ENCODE measurements at regions not wholly inside any gene's neighbourhood (a gene's known extent, or its start where the extent isn't known, plus 50 kb on each side); places are given as distances from the start of the nearest gene placed in this dataset.

- no peak for DNase-seq
These were observed 105.1 kb upstream of the RPL38 start for GRCh38 chr17:74098136-74099024.

DNA sequence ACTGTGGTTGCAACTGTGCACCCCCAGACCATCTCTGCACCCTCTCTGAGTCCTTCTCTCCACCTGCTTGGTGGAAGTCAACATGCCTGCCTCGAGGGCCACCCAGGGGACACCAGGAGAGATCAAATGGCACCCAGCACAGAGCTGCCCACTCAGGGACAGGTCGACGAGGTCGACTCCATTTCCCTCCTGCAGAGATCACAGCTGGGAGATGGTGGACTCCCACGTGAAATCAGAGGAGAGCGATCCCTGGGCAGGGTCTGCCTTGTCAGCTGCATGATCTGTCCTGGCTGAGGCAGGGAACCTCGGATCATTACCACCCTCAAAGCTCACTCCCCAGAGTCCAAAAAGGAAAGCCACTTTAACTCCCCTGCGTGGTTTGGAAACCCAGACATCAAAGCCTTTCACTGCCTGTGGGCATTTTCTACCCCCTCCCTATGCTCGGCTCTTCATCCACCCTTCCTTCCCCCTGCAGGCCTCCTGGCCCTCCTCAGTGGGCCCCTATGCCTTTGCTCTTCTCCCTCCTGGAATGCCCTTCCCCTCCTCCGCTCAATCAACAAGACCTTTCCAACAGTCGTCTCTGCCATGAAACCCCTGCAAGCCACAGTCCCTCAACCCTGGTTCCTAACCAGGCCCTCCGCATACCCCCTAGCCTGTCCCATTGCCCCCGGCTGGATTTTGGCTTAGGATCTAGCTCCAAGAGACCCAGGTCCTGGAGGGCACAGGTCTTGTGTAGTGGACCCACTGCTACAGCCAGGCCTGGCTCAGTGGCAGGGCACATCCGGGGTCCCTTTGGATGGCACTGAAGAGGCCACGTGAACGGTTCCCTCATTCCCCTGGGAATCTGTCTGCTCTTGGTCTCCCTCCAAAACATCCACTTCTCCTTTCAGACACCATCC lies 103.8 kb upstream of the RPL38 start:
- no peak for DNase-seq

DNA sequence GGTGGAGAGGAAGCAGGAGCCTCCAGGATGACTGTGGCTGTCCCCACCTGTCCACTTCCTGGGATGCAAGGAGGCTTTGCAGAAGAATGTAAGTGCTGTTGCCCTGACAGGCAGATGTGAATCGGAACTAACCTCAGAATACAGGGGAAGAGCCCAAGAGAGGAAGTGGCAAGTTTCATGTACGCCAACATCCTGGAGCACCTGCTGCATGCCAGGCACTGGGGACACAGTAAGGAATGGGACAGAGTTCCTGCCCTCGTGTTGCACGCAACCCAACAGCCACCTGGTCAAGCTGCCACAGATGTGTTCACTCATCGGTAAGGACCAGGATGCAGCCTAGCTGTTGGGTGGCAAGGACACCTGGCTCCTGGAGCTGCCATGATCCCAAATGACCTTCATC lies 98.6 kb upstream of the RPL38 start:
- no peak for DNase-seq

- DNase-seq = no peak
These were observed 96.4 kb upstream of the RPL38 start for GRCh38 chr17:74107107-74107506.

DNA sequence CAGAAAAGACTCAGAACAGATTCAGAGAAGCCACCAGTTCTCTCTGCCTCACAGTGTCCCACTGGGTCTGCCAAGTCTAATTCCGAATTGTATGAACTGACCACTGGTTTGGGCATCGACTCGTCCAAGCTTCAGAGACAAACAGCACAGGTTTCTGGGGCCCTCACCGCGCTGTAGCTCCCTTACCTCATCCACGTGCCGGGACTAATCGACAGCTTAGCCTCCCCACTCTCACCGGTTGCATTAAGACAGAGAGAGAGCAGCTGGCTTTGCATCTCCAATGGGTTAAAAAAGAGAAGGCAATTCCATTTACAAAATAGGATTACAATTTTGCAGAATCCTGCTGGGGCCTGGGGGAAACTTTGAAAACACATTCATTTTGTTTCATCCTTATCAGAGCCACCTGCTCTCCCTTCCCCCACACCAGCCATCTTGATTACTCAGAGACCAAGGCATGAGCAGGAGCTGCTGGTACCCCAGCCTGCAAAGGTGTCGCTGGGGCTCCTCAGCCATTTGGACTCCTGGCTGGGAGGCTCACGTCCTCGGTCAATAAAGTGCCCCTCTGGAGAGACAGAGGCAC lies 95.3 kb upstream of the RPL38 start:
- no peak for DNase-seq

DNA sequence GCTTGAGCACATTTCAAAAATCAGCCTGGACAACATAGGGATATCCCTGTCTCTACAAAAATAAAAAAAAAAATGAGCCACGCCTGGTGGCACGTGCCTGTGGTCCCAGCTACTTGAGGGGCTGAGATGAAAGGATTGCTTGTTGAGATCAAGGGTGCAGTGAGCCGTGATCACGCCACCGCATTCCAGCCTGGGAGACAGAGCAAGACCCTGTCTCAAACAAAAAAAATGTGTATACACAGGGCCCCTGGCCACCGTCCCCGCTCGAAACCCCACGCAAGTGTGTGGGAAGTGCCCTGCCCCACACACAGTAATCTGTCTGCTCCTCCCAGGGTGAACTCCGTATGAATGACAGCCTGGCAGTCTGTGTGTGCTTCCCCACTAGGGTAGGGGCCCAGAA lies 93.0 kb upstream of the RPL38 start:
- no peak for DNase-seq

DNA sequence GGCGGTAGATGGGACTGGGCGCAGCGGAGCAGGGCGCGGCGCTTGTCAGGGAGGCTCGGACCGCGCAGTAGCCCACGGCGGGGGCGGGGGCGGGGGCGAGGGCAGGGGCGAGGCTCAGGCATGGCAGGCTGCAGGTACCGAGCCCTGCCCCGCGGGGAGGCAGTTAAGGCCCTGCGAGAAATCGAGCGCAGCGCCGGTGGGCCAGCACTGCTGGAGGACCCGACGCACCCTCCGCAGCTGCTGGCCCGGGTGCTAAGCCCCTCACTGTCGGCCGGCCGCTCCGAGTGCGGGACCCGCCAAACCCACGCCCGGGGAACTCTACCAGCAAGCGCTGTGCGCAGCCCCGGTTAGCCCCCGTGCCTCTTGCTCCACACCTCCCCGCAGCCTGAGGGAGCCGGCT lies 90.2 kb upstream of the RPL38 start:
- no peak for DNase-seq

GRCh38 chr17:74113952-74114351 lies 89.5 kb upstream of the RPL38 start:
- DNase-seq = no peak

DNA sequence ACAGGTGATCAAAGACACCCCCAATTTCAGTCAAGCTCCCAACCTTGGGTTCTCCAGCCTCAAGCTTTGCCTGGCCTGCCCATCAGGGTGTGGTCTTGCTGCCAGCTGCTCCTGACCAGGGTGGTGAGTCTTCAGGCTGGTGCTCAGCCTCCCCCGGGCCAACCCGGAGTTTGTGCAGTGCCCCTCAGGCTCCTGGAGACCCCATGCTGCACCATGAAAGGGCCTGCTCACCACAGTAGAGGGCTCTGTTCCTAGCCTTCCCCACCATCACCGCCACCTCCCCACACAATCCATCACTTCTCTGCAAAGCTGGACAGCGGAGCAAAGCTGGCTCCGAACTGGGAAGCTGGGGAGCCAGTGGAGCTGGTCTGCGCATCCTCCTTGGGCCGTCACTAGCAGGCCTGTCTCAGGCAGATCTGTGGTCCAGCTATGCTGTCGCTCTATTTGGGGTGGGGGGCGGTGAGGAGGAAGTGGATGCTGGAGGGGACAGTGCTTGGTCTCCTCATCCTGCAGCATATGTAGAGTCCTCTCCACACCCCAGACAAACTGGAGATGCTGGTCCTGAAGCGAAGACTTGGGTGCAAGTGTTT lies 88.5 kb upstream of the RPL38 start:
- no peak for DNase-seq

DNA sequence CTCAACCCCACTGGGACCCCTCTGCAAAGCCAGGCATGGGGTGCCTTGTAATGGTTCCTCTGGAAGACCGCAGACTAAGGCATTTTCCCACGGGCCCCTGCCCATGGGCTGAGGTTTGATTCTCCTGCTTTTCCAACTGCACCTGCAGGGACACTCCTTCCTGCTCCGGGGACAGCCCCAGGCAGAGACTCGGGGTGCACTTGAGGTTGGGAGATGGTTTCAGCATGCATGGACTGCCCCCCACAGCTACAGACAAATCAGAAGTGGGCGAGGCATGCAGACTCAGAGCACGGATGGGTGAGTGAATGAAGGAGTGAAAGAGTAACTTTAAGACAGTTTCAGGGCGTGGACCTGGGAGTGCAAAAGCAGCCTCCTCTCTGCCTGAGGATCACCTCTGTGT lies 87.9 kb upstream of the RPL38 start:
- DNase-seq = no peak

GRCh38 chr17:74116087-74116717 lies 87.3 kb upstream of the RPL38 start:
- no peak for DNase-seq

DNA sequence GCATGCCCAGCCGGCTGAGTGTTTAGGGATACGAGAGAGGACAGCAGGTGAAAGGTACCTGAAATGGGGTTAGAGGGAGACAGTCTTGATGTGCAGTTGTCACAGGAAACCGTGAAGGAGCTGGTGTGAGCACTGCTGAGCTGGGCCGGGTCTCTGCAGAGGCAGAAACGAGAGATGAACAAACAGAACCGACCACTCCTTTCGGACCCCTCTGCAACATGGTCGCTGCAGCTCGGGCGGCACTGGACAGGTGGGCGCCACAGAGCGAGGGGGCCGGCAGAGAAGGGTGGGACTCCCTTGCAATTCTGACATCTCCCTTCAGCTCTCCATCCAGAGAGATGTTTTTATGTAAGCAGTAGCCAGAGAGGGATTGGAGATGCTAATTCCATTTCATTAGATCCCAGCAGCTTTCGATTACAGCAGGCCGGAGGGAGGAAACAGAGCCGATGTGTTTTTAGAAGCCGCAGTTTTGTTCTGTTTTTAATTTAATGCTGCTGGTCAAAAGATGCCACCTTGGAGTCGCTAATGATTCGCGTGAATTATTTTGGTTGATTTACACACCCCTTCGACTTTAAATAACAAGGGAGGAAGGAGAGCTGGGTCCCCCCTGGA lies 86.3 kb upstream of the RPL38 start:
- DNase-seq = no peak

DNA sequence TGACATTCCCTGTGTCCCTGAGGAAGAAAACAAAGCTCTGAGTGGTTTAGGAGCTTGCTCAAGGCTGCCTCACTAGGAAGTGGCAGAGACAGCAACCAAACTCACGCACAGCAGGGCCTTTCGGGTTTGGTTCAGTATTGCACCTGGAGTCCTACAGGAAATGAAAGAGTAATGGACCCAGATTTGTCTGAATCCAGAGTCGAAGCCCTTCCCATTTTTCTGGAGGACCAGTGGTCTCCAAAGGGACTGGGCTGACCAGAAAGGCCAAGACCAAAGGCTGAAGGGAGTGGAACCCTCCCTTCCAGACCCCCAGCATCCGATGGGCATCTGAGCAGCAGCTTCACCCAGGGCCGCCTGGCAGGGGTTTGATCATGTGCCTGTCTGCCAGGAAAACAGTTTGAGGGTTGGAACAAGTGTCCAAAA lies 85.5 kb upstream of the RPL38 start:
- no peak for DNase-seq

- DNase-seq = no peak
These were observed 85.0 kb upstream of the RPL38 start for GRCh38 chr17:74118504-74118903.

- DNase-seq = no peak
These were observed 84.4 kb upstream of the RPL38 start for GRCh38 chr17:74119049-74119580.

DNA sequence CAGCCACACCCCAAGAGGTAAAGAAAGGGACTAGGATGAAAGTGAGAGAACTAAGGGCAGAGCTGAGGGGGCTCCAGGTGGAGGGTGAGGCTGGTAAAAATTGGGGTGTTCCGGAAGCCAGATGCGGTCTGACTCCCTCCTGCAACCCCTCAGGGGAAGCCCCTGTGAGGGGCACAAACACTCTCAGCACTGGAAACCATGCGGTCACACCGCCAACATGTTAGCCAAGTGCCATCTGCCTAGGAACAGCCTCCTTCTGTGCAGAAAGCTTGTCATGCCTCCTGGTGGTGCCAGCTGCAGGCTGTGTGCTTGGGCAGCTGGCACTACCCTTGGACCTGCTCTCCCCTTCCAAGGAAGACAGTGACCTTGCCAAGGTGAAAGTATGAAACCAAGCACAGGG lies 83.5 kb upstream of the RPL38 start:
- DNase-seq = peak; percentile 37

- no peak for DNase-seq
These were observed 80.1 kb upstream of the RPL38 start for GRCh38 chr17:74123350-74123749.

GRCh38 chr17:74123866-74124444 lies 79.5 kb upstream of the RPL38 start:
- DNase-seq = peak; percentile 32

GRCh38 chr17:74125156-74125555 lies 78.3 kb upstream of the RPL38 start:
- DNase-seq = no peak

GRCh38 chr17:74126179-74126900 lies 77.1 kb upstream of the RPL38 start:
- no peak for DNase-seq

GRCh38 chr17:74126959-74127358 lies 76.5 kb upstream of the RPL38 start:
- no peak for DNase-seq
